Ishikawa (cell line): ENCODE measurements at regions not wholly inside any gene's neighbourhood (a gene's known extent, or its start where the extent isn't known, plus 50 kb on each side); places are given as distances from the start of the nearest gene placed in this dataset.

Experiments used
- CEBPB ChIP-seq: IDR thresholded peaks from 2 replicates; pipeline ENCODE4 v1.6.1; 2012
- EP300 ChIP-seq: IDR thresholded peaks from 2 replicates; pipeline ENCODE4 v1.6.1; 2012; ENCODE audit warnings: borderline replicate concordance
- MAX ChIP-seq: IDR thresholded peaks from 2 replicates; pipeline ENCODE4 v1.6.1; 2012
- REST ChIP-seq: IDR thresholded peaks from 2 replicates; pipeline ENCODE4 v1.6.1; 2012; ENCODE audit warnings: low read depth, mild to moderate bottlenecking
- TAF1 ChIP-seq: IDR thresholded peaks from 2 replicates; pipeline ENCODE4 v1.6.1; 2012; ENCODE audit warnings: low read depth, mild to moderate bottlenecking
- TCF12 ChIP-seq: IDR thresholded peaks from 2 replicates; pipeline ENCODE4 v1.6.1; 2012; ENCODE audit warnings: low read depth
- YY1 ChIP-seq: IDR thresholded peaks from 2 replicates; pipeline ENCODE4 v1.6.1; 2012; ENCODE audit warnings: low read depth

- TF ChIP-seq TCF12: no peak
- no peak for TF ChIP-seq REST
- no peak for TF ChIP-seq EP300
- no peak for TF ChIP-seq MAX
- no peak for TF ChIP-seq YY1
- TF ChIP-seq TAF1: no peak
- TF ChIP-seq CEBPB: no peak
Measured at GRCh38 chr2:75309596-75310463, 110.5 kb upstream of the TACR1 start.
